MM.1S (cell line): ENCODE measurements at regions not wholly inside any gene's neighbourhood (a gene's known extent, or its start where the extent isn't known, plus 50 kb on each side); places are given as distances from the start of the nearest gene placed in this dataset.

Source experiments
- DNase-seq: peaks from one replicate; pipeline ENCODE4 v3.0.0-alpha.2; 2015
- H2AFZ ChIP-seq: fragments of 300-600 bp; sonication (generic); 2 replicates; pipeline ENCODE4 v1.6.0; 2016; ENCODE audit warnings: antibody characterized with exemption, low read length
- H3F3A ChIP-seq: fragments of 300-600 bp; sonication (generic); 2 replicates; pipeline ENCODE4 v1.6.1; 2016; ENCODE audit warnings: mild to moderate bottlenecking, antibody characterized with exemption, low read length, moderate library complexity, mixed read lengths; ENCODE audit not compliant: insufficient read depth
- H3K27ac ChIP-seq: fragments of 300-600 bp; sonication (generic); 2 replicates; pipeline ENCODE4 v1.5.1; 2016; ENCODE audit warnings: mild to moderate bottlenecking, low read length
- H3K27me3 ChIP-seq: fragments of 300-600 bp; sonication (generic); replicated peaks from 2 replicates; pipeline ENCODE4 v1.6.0; 2016; ENCODE audit warnings: low read length; ENCODE audit not compliant: insufficient read depth
- H3K36me3 ChIP-seq: fragments of 300-600 bp; sonication (generic); replicated peaks from 2 replicates; pipeline ENCODE4 v1.6.1; 2016; ENCODE audit warnings: mild to moderate bottlenecking, low read length, mixed read lengths; ENCODE audit not compliant: insufficient read depth
- H3K4me1 ChIP-seq: fragments of 300-600 bp; sonication (generic); 2 replicates; pipeline ENCODE4 v1.6.1; 2016; ENCODE audit warnings: low read length, mixed read lengths
- H3K4me2 ChIP-seq: fragments of 300-600 bp; sonication (generic); 2 replicates; pipeline ENCODE4 v1.6.0; 2016; ENCODE audit warnings: low read depth, low read length
- H3K4me3 ChIP-seq: fragments of 300-600 bp; sonication (generic); 2 replicates; pipeline ENCODE4 v1.5.1; 2016; ENCODE audit warnings: low read length, mixed read lengths
- H3K79me2 ChIP-seq: fragments of 300-600 bp; sonication (generic); 2 replicates; pipeline ENCODE4 v1.6.1; 2016; ENCODE audit warnings: mixed run types, low read length, mixed read lengths
- H3K9ac ChIP-seq: fragments of 300-600 bp; sonication (generic); 2 replicates; pipeline ENCODE4 v1.6.1; 2016; ENCODE audit warnings: low read length, mixed read lengths
- H3K9me2 ChIP-seq: fragments of 300-600 bp; sonication (generic); replicated peaks from 2 replicates; pipeline ENCODE4 v1.6.1; 2016; ENCODE audit warnings: mild to moderate bottlenecking, low read length, mixed read lengths; ENCODE audit not compliant: insufficient read depth
- H3K9me3 ChIP-seq: fragments of 300-600 bp; sonication (generic); replicated peaks from 2 replicates; pipeline ENCODE4 v1.6.1; 2016; ENCODE audit warnings: mild to moderate bottlenecking, low read length, mixed read lengths; ENCODE audit not compliant: insufficient read depth
- H4K20me1 ChIP-seq: fragments of 300-600 bp; sonication (generic); 2 replicates; pipeline ENCODE4 v1.6.1; 2016; ENCODE audit warnings: mild to moderate bottlenecking, low read length, moderate library complexity, mixed read lengths; ENCODE audit not compliant: insufficient read depth
- CTCF ChIP-seq: fragments of 300-600 bp; sonication (generic); IDR thresholded peaks from 2 replicates; pipeline ENCODE4 v1.5.1; 2016; ENCODE audit warnings: antibody characterized with exemption, low read length, mixed read lengths
- EZH2 ChIP-seq: fragments of 300-600 bp; sonication (generic); optimal IDR thresholded peaks from 2 replicates; pipeline ENCODE3; 2017; ENCODE audit warnings: low read depth, mild to moderate bottlenecking, antibody characterized with exemption, low read length, mixed read lengths
- EZH2phosphoT487 ChIP-seq: fragments of 300-600 bp; sonication (generic); IDR thresholded peaks from 2 replicates; pipeline ENCODE4 v1.6.1; 2018; ENCODE audit warnings: antibody characterized with exemption, low read length

DNA sequence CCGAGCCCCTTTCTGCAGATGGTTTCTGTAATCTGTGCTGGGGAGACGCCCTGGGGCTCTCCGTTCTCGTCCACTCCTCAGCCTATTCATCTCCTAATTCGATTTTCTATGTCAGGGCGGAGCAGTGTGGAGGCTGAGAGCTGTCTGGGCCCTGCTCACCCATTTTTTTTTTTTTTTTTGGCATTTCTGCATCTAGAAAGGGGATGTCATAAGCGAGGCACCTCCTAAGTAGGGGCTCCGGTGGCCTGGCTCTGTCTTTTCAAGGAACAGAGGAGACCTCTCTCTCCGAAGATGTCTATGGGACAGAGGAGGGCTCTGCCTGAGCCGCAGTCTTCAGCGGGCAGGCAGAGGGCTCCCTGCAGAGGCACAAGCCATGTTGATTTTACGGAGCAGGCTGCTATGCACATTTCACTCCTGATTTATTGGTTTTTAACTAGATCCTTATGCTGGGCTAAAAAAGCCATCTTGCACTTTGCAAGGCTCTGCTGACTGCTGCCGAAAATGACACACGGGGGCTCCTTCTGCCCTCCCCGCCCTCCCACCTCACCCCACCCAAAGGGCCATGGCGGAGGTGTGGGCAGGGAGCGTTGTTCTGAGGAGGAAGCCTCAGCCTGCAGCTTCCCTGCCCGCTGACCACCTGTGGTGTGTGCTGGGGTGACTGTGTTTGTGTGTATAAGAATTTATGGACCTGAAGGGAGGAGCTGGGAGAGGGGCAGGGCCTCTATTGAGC, 71.0 kb downstream of the FOXD2 start:
- Histone ChIP-seq H3K4me2 (peak overlapping the region; percentile 29; the same call in 1 of the 2 replicates), H3K27me3 (peaks cover 8% of the 10 kb centered on the region), H3K9me2 (no peaks in the 10 kb centered on the region), H3K79me2 (no peaks in the 10 kb centered on the region), H3K9ac (no peak overlapping the region), H2AFZ (no peak overlapping the region), H3K9me3 (no peaks in the 10 kb centered on the region), H3K4me1 (no peaks in the 10 kb centered on the region), H4K20me1 (no peaks in the 10 kb centered on the region), H3K36me3 (no peaks in the 10 kb centered on the region), H3K27ac (no peak overlapping the region), H3K4me3 (no peak overlapping the region), H3F3A (no peaks in the 10 kb centered on the region)
- DNase-seq: no peak
- TF ChIP-seq CTCF (no peak), EZH2phosphoT487 (no peak), EZH2 (no peak)

- no peak for TF ChIP-seq CTCF
- TF ChIP-seq EZH2phosphoT487: no peak
- no peak for TF ChIP-seq EZH2
- no peak overlapping the region for H3K27ac ChIP-seq
- DNase-seq: no peak
- no peaks in the 10 kb centered on the region for H3K79me2 ChIP-seq
- no peaks in the 10 kb centered on the region for H3K9me2 ChIP-seq
- no peaks in the 10 kb centered on the region for H3K9me3 ChIP-seq
- no peak overlapping the region for H3K9ac ChIP-seq
- no peaks in the 10 kb centered on the region for H3K4me1 ChIP-seq
- H3K4me2 ChIP-seq: no peak overlapping the region
- no peaks in the 10 kb centered on the region for H3F3A ChIP-seq
- H3K36me3 ChIP-seq: no peaks in the 10 kb centered on the region
- H4K20me1 ChIP-seq: no peaks in the 10 kb centered on the region
- peaks cover 8% of the 10 kb centered on the region for H3K27me3 ChIP-seq
- no peak overlapping the region for H2AFZ ChIP-seq
- no peak overlapping the region for H3K4me3 ChIP-seq
Observed at GRCh38 chr1:47510282-47510811, 72.5 kb downstream of the FOXD2 start.

- H3K36me3 ChIP-seq: no peaks in the 10 kb centered on the region
- no peak overlapping the region for H3K9ac ChIP-seq
- no peak for TF ChIP-seq CTCF
Observed at GRCh38 chr1:47511825-47512224, 74.0 kb downstream of the FOXD2 start.

More at GRCh38 chr1:47511825-47512224, 74.0 kb downstream of the FOXD2 start:
- no peaks in the 10 kb centered on the region for H3K79me2 ChIP-seq
- no peaks in the 10 kb centered on the region for H3K4me1 ChIP-seq
- no peak overlapping the region for H3K27ac ChIP-seq
- H3K9me2 ChIP-seq: no peaks in the 10 kb centered on the region
- H3K4me3 ChIP-seq: no peak overlapping the region
- H3K27me3 ChIP-seq: peaks cover 8% of the 10 kb centered on the region
- no peaks in the 10 kb centered on the region for H3F3A ChIP-seq
- no peaks in the 10 kb centered on the region for H3K9me3 ChIP-seq
- no peak overlapping the region for H2AFZ ChIP-seq
- no peaks in the 10 kb centered on the region for H4K20me1 ChIP-seq
- H3K4me2 ChIP-seq: no peak overlapping the region
- no peak for DNase-seq
